ENCODE measurements at regions not wholly inside any gene's neighbourhood (a gene's known extent, or its start where the extent isn't known, plus 50 kb on each side); places are given as distances from the start of the nearest gene placed in this dataset.

DNA sequence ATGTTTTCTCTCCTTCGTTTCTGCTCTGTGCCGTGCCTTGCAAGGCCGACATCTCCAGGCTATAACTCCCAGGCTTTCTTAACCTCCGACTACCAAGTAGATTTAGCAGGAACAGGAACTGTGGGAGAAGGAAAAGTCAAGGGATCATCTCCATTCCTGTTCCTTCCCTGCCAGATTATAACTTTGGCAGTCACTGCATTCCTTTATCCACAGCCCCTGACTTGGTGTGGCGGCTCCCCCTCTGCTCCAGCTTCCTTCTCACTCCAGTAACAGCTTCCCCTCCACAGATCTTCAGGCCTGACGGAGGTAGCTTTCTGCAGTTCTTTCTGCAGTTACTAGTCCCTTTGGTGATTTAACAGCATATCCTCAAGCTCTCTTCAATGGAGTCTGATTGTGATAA, 234.6 kb upstream of the MON1B start:
- TF ChIP-seq, protein P1, sequence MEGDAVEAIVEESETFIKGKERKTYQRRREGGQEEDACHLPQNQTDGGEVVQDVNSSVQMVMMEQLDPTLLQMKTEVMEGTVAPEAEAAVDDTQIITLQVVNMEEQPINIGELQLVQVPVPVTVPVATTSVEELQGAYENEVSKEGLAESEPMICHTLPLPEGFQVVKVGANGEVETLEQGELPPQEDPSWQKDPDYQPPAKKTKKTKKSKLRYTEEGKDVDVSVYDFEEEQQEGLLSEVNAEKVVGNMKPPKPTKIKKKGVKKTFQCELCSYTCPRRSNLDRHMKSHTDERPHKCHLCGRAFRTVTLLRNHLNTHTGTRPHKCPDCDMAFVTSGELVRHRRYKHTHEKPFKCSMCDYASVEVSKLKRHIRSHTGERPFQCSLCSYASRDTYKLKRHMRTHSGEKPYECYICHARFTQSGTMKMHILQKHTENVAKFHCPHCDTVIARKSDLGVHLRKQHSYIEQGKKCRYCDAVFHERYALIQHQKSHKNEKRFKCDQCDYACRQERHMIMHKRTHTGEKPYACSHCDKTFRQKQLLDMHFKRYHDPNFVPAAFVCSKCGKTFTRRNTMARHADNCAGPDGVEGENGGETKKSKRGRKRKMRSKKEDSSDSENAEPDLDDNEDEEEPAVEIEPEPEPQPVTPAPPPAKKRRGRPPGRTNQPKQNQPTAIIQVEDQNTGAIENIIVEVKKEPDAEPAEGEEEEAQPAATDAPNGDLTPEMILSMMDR (IDR thresholded peaks at IDR 0.05) = no peak
- TF ChIP-seq POLR2A (IDR thresholded peaks at IDR 0.05) = no peak
